CD4-positive, alpha-beta T cell (primary cell): ENCODE measurements at regions not wholly inside any gene's neighbourhood (a gene's known extent, or its start where the extent isn't known, plus 50 kb on each side); places are given as distances from the start of the nearest gene placed in this dataset.

Source experiments
- ATAC-seq: fragments of 200-7000 bp; cut with Tn5 transposase; one replicate; pipeline ENCODE4 v1.10.0; 2022; ENCODE audit warnings: mild to moderate bottlenecking; ENCODE audit not compliant: poor library complexity
- CTCF ChIA-PET: fragments of 350-600 bp; sonication (Branson Sonifier 250); formaldehyde crosslinking; loops from one replicate; lab custom pipeline; 2021; ENCODE audit warnings: antibody characterized with exemption, inconsistent platforms; lab: Charles Lee
- POLR2A ChIA-PET: fragments of 350-600 bp; sonication (Branson Sonifier 250); formaldehyde crosslinking; loops from one replicate; lab custom pipeline; 2021; ENCODE audit warnings: antibody characterized with exemption, inconsistent platforms; lab: Charles Lee
- DNase-seq, 14 experiments: peaks; one replicate each; pipeline ENCODE4 v3.0.0-alpha.2; 2013 to 2020; ENCODE audit warnings: mixed read lengths in 2 of 14
- H3K27ac ChIP-seq, 2 donors: one replicate each; pipeline versions ENCODE4 v1.5.1 to v1.7.0; 2013; ENCODE audit warnings: low read length in 2 of 2, low read depth in 1 of 2, mild to moderate bottlenecking in 1 of 2
- H3K27me3 ChIP-seq, 2 experiments: 1 replicate in 1 of 2; 2 replicates in 1 of 2; pipeline versions ENCODE4 v1.6.1 to v1.7.0; 2013; ENCODE audit warnings: low read length in 2 of 2, control low read depth in 1 of 2, mild to moderate bottlenecking in 1 of 2, moderate library complexity in 1 of 2; ENCODE audit not compliant: insufficient read depth in 2 of 2, control insufficient read depth in 1 of 2
- H3K36me3 ChIP-seq: one replicate; pipeline ENCODE4 v1.6.1; 2013; ENCODE audit warnings: low read length, control low read depth; ENCODE audit not compliant: insufficient read depth
- H3K4me1 ChIP-seq: one replicate; pipeline ENCODE4 v1.6.1; 2013; ENCODE audit warnings: low read length, control low read depth; ENCODE audit not compliant: insufficient read depth
- H3K4me3 ChIP-seq: one replicate; pipeline ENCODE4 v1.5.1; 2013; ENCODE audit warnings: mild to moderate bottlenecking, low read length, moderate library complexity
- H3K9me3 ChIP-seq, 2 experiments: 1 replicate in 1 of 2; 2 replicates in 1 of 2; pipeline versions ENCODE4 v1.6.1 to v1.7.0; 2013; ENCODE audit warnings: low read length in 2 of 2, mild to moderate bottlenecking in 2 of 2, control low read depth in 1 of 2, moderate library complexity in 1 of 2; ENCODE audit not compliant: control insufficient read depth in 1 of 2, insufficient read depth in 1 of 2
- H3K27ac Mint-ChIP-seq: one replicate; pipeline ENCODE4 v1.8.0; 2020; ENCODE audit warnings: mixed read lengths
- H3K27me3 Mint-ChIP-seq: one replicate; pipeline ENCODE4 v1.8.0; 2021; ENCODE audit warnings: mixed read lengths
- H3K36me3 Mint-ChIP-seq: one replicate; pipeline ENCODE4 v1.8.0; 2021; ENCODE audit warnings: low read depth, mixed read lengths
- H3K4me1 Mint-ChIP-seq: one replicate; pipeline ENCODE4 v1.8.0; 2021; ENCODE audit warnings: low read depth, mixed read lengths
- H3K4me3 Mint-ChIP-seq: one replicate; pipeline ENCODE4 v1.8.0; 2020; ENCODE audit warnings: mild to moderate bottlenecking, mixed read lengths
- H3K9me3 Mint-ChIP-seq: one replicate; pipeline ENCODE4 v1.8.0; 2020; ENCODE audit warnings: mixed read lengths
- CTCF ChIP-seq: fragments of 200-600 bp; IDR thresholded peaks from one replicate; pipeline ENCODE4 v1.8.0; 2022; ENCODE audit warnings: antibody characterized with exemption, mild to moderate bottlenecking
- intact Hi-C, 2 experiments: fragments of 100-400 bp; cut with DNase I in 1 of 2; cut with micrococcal nuclease in 1 of 2; formaldehyde crosslinking; loops; one replicate each; pipeline versions ENCODE4 v1.15.1 to v1.9.0; 2023 to 2025; cut with DNase I, micrococcal nuclease

- intact Hi-C loops, result no loop called here
- no peak overlapping the region for H3K27ac ChIP-seq
- no peak overlapping the region for H3K4me3 ChIP-seq
- H3K9me3 ChIP-seq, result peaks cover 0 to 3% of the 10 kb centered on the region in 2 experiments
- no peak for TF ChIP-seq CTCF
- no peaks in the 10 kb centered on the region for H3K36me3 ChIP-seq
- ATAC-seq (no peak), DNase-seq (no peak)
- H3K4me3 Mint-ChIP-seq, result no peak overlapping the region
- no peaks in the 10 kb centered on the region for H3K4me1 Mint-ChIP-seq
- POLR2A ChIA-PET, result no interaction called here
- H3K36me3 Mint-ChIP-seq, result no peaks in the 10 kb centered on the region
- CTCF ChIA-PET, result no interaction called here
- H3K27me3 Mint-ChIP-seq, result no peaks in the 10 kb centered on the region
- H3K9me3 Mint-ChIP-seq, result no peaks in the 10 kb centered on the region
- H3K27me3 ChIP-seq, result no peaks in the 10 kb centered on the region
- no peak overlapping the region for H3K27ac Mint-ChIP-seq
- H3K4me1 ChIP-seq, result no peaks in the 10 kb centered on the region
Measured at GRCh38 chr13:83798731-83799130, 83.5 kb downstream of the SLITRK1 start.

GRCh38 chr13:83796364-83796763 is 85.9 kb downstream of the SLITRK1 start:
- no peaks in the 10 kb centered on the region for H3K36me3 Mint-ChIP-seq
- CTCF ChIA-PET, result no interaction called here
- H3K4me3 ChIP-seq, result no peak overlapping the region
- H3K4me3 Mint-ChIP-seq, result no peak overlapping the region
- TF ChIP-seq CTCF, result no peak
- POLR2A ChIA-PET, result no interaction called here
- no peaks in the 10 kb centered on the region for H3K9me3 Mint-ChIP-seq
- H3K27ac ChIP-seq, result no peak overlapping the region
- DNase-seq (no peak), ATAC-seq (no peak)
- no peak overlapping the region for H3K27ac Mint-ChIP-seq
- peaks cover 0 to 3% of the 10 kb centered on the region in 2 experiments for H3K9me3 ChIP-seq
- no peaks in the 10 kb centered on the region for H3K36me3 ChIP-seq
- intact Hi-C loops, result no loop called here
- H3K4me1 Mint-ChIP-seq, result no peaks in the 10 kb centered on the region
- no peaks in the 10 kb centered on the region for H3K27me3 Mint-ChIP-seq
- no peaks in the 10 kb centered on the region for H3K4me1 ChIP-seq
- H3K27me3 ChIP-seq, result no peaks in the 10 kb centered on the region

- Mint-ChIP-seq H3K27me3 (no peaks in the 10 kb centered on the region), H3K4me3 (no peak overlapping the region), H3K9me3 (no peaks in the 10 kb centered on the region), H3K4me1 (no peaks in the 10 kb centered on the region), H3K27ac (no peak overlapping the region), H3K36me3 (no peaks in the 10 kb centered on the region)
- POLR2A ChIA-PET, result no interaction called here
- Histone ChIP-seq H3K36me3 (no peaks in the 10 kb centered on the region), H3K4me1 (no peaks in the 10 kb centered on the region), H3K27me3 (no peaks in the 10 kb centered on the region), H3K4me3 (no peak overlapping the region), H3K9me3 (peaks cover 0 to 3% of the 10 kb centered on the region in 2 experiments), H3K27ac (no peak overlapping the region)
- CTCF ChIA-PET, result no interaction called here
- DNase-seq, result no peak
- intact Hi-C loops, result no loop called here
- no peak for ATAC-seq
- TF ChIP-seq CTCF, result no peak
Measured at GRCh38 chr13:83794583-83794982, 87.7 kb downstream of the SLITRK1 start.
